Rectal smooth muscle tissue (tissue), 1 donor: ENCODE measurements at regions not wholly inside any gene's neighbourhood (a gene's known extent, or its start where the extent isn't known, plus 50 kb on each side); places are given as distances from the start of the nearest gene placed in this dataset.
"Not testable (repeated sequence)": the region's sequence is repeated elsewhere in the genome, so short reads cannot be mapped to it uniquely, and the experiment has no call there.

ENCODE experiments used
- H3K27ac ChIP-seq: one replicate; pipeline ENCODE4 v1.7.0; 2013; ENCODE audit warnings: low read depth, low read length, inconsistent platforms
- H3K27me3 ChIP-seq: one replicate; pipeline ENCODE4 v1.7.0; 2013; ENCODE audit warnings: low read length; ENCODE audit not compliant: control insufficient read depth, insufficient read depth
- H3K36me3 ChIP-seq: one replicate; pipeline ENCODE4 v1.7.0; 2013; ENCODE audit warnings: low read length; ENCODE audit not compliant: control insufficient read depth, insufficient read depth
- H3K4me1 ChIP-seq: one replicate; pipeline ENCODE4 v1.7.0; 2013; ENCODE audit warnings: low read length; ENCODE audit not compliant: control insufficient read depth, insufficient read depth
- H3K4me3 ChIP-seq: one replicate; pipeline ENCODE4 v1.7.0; 2013; ENCODE audit warnings: low read length
- H3K9ac ChIP-seq: one replicate; pipeline ENCODE4 v1.7.0; 2013; ENCODE audit warnings: low read length

DNA sequence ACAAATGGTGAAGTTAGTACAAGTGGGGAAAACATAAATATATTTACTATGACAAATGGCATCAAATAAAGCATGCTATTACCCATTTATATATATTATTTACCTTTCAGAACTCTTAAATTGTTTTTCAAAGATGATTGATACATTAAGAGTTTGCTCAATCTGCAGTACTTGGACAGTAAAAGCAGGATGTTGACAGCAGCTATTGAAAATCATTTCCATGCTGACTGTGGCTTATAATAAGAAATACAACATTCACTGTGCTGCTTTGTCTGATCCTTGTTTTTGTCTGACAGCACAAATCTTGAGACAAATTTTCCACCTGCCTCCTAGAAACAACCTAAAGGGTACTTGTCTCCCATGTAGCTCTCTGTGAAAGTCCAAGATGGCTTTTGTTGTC is 134.1 kb upstream of the FAT1 start:
- H3K4me3 ChIP-seq: no peak overlapping the region
- H3K27ac ChIP-seq: no peak overlapping the region
- no peaks in the 10 kb centered on the region for H3K27me3 ChIP-seq
- H3K9ac ChIP-seq: no peak overlapping the region
- H3K4me1 ChIP-seq: no peaks in the 10 kb centered on the region
- no peaks in the 10 kb centered on the region for H3K36me3 ChIP-seq

DNA sequence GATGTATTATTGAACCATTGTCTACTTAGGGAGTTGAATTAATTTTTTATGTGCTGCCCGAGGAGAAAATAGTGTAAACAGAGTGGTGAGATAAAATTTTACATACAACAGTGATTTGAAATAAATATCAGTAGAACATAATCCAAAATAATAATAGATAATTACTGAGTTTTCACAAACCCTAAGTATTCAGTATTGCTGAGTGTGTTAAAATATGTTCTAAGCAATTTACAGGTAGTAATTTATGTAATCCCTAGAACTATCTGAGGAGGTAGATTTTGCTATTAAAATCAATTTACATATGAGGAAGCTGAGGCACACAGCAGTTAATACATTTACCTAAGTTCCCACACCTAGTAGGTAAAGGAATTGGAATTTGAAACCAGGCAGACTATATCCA is 134.7 kb upstream of the FAT1 start:
- Histone ChIP-seq H3K9ac (no peak overlapping the region), H3K27me3 (no peaks in the 10 kb centered on the region), H3K27ac (no peak overlapping the region), H3K36me3 (no peaks in the 10 kb centered on the region), H3K4me3 (no peak overlapping the region), H3K4me1 (no peaks in the 10 kb centered on the region)

DNA sequence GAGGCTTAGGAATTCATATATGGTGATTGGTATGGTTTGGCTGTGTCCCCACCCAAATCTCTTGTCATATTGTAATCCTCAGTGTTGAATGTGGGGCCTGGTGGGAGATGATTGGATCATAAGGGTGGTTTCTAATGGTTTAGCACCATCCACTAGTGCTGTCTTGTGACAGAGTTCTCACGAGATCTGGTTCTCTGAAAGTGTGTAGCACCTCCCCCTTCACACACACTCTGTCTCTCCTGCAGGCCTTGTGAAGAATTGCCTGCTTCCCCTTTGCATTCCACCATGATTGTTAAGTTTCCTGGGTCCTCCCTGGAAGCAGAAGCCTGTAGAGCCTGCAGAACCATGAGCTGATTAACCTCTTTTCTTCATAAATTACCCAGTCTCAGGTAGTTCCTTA is 135.8 kb upstream of the FAT1 start:
- no peaks in the 10 kb centered on the region for H3K27me3 ChIP-seq

DNA sequence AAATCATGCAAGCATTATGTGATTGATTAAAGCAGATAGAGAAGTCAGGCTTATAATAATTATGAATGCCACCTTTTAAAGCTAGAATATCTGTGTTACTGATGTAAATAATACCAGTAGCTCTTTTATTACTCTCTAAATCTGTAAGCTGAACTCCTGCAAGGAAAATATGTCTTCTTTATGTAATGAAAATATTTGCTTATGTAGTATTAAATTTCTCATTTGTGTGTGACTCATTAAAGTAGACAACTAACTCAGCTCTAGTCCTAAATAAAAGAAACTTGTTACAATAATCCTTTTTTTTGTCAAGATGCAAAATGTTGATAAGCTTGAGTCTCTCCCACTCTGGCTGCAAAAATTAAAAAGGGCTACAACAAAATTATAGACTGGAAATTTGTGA is 137.7 kb upstream of the FAT1 start:
- no peaks in the 10 kb centered on the region for H3K4me1 ChIP-seq
- no peak overlapping the region for H3K4me3 ChIP-seq
- H3K9ac ChIP-seq: no peak overlapping the region
- H3K36me3 ChIP-seq: no peaks in the 10 kb centered on the region
- no peak overlapping the region for H3K27ac ChIP-seq
- H3K27me3 ChIP-seq: no peaks in the 10 kb centered on the region

More for the DNA sequence above, 135.8 kb upstream of the FAT1 start:
- Histone ChIP-seq H3K36me3 (no peaks in the 10 kb centered on the region), H3K27ac (no peak overlapping the region), H3K4me3 (no peak overlapping the region), H3K4me1 (no peaks in the 10 kb centered on the region), H3K9ac (no peak overlapping the region)

DNA sequence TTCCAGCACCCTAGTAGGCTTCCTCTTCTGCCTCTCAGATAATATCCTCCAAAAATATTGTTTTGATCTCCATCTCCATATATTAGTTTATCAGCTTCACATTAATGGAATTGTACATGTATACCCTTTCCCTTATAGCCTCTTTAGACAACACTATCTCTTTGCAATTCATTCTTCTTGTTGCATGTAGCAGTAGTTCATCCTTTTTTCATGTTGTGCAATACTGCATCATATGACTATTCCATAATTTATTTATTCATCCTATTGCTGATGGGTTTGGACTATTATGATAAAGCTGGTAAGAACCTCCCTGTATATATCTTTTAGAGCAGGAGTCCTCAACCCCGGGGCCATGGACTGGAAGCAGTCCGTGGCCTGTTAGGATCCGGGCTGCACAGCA is 148.2 kb upstream of the FAT1 start:
- Histone ChIP-seq H3K4me1 (no peaks in the 10 kb centered on the region), H3K27me3 (no peaks in the 10 kb centered on the region), H3K4me3 (no peak overlapping the region), H3K9ac (no peak overlapping the region), H3K27ac (no peak overlapping the region), H3K36me3 (no peaks in the 10 kb centered on the region)

DNA sequence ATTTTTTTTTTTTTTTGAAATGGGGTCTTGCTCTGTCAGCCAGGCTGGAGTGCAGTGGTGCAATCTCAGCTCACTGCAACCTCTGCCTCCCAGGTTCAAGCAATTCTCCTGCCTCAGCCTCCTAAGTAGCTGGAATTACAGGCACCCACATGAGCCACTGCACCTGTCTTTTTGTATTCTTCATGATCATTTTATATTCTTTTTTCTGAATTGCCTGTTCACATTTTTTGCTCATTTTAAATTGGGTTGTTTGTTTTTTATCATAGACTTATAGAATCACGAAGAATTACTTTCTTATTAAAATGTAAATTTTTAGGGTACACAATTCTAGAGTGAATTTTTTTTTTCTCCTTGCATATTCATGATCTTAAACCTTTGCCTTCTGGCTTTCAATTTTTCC is 149.4 kb upstream of the FAT1 start:
- H3K27ac ChIP-seq, H3K27me3 ChIP-seq, H3K9ac ChIP-seq, H3K4me1 ChIP-seq, H3K4me3 ChIP-seq, H3K36me3 ChIP-seq: not testable (repeated sequence)

DNA sequence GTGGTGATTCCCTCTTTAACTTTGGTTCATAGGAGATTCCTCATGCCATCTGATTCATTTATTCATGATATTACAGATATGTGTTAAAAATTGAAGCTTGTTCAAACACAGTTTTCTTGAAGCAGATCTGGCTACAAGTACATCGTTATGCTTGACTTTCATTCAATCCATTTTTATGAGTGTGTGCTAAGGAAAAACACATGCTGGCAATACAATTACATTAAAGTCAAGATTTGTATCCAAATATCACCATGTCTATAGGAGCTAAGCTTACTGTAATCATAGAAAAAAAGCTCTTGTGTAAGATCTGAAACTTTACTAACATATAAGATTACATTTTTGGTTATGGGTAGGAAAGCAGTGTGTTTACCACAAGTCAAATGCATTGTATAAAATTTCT is 151.8 kb upstream of the FAT1 start:
- Histone ChIP-seq H3K9ac (no peak overlapping the region), H3K36me3 (no peaks in the 10 kb centered on the region), H3K27me3 (no peaks in the 10 kb centered on the region), H3K27ac (no peak overlapping the region), H3K4me3 (no peak overlapping the region), H3K4me1 (no peaks in the 10 kb centered on the region)

DNA sequence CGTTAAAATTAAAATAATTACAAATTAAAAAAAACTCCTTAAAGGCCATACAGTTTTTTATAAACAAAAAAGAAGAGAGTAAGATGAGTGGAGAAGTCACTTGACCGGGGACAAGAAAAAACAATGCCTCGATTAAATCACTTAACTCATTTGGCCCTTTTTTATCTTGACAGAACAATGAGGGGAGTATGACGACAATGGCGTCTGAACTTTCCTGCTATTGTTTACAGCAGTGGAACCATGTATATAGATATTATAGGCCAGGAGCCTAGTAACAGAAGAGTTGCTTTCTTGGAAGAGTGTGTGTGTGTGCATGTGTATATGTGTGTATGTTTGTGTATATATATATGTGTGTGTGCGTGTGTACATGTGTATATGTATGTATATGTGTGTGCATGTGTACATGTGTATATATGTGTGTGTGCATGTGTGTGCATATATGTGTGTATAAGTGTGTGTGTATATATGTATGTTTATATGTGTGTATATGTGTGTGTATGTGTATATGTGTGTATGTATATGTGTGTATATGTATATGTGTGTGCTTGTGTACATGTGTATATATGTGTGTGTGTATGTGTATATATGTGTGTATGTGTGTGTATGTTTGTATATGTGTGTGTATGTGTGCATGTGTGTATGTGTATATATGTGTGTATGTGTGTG is 153.4 kb upstream of the FAT1 start:
- Histone ChIP-seq H3K4me3 (no peak overlapping the region), H3K9ac (no peak overlapping the region), H3K36me3 (no peaks in the 10 kb centered on the region), H3K4me1 (no peaks in the 10 kb centered on the region), H3K27ac (no peak overlapping the region), H3K27me3 (no peaks in the 10 kb centered on the region)

DNA sequence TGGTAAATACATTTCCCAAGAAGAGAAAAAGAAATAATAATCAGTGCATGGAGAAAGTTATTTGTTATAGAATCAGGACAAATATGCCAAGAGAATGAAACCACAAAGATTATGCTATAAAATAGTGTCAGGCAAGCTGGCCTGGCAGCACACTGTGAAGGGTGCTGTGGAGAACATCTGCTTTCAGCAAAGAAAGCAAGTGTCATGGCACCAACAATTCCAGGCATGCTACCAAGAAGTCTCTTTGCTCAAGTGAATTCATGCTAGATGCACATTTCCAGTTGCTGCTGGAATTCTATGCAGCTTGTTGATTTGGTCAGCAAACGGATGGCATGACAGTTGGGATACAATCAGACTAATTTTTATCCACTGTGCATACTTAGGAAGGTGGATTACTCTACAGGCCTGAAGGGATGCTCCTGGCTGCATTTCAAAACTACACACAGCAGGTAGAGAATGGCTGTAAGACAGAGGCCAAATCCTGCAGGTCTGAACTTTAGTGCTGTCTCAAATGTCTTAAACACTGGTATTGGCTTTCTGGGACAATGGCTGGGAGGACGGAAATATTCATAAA is 154.6 kb upstream of the FAT1 start:
- H3K4me3 ChIP-seq: no peak overlapping the region
- H3K36me3 ChIP-seq: no peaks in the 10 kb centered on the region
- no peaks in the 10 kb centered on the region for H3K4me1 ChIP-seq
- no peak overlapping the region for H3K9ac ChIP-seq
- H3K27ac ChIP-seq: no peak overlapping the region
- no peaks in the 10 kb centered on the region for H3K27me3 ChIP-seq

DNA sequence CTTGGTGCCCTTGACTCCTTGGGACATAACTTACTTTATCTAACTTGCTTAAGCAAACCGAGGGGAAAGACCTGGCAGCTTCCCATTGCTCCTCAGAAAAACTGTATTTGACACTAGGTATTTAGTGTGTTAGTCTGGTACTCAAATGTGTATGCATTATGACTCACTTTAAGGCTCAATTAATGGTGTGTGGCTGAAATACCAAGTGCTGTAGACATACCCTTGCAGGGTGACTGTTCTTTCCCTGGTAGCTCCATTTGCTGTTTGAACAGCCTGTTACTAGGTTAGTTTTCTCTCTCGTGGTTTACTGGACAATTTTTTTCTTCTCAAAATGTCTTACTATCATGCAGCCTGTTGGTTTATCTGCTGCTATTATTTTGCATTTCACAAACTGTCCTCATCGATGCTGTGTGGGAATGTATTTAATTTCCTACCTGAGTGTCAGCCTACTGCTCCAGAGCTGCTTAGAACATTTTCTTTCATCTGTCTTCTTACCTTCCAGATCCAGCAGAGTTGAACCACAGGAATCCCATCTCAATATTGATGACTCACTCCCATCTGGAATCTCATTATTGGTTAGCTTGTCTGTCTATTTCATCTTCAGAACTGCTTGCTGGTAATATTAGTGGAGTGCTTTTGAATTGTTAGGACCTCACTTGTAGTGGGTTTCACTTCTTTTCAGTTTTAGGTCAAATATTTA is 158.0 kb upstream of the FAT1 start:
- H3K9ac ChIP-seq: no peak overlapping the region
- no peaks in the 10 kb centered on the region for H3K27me3 ChIP-seq
- no peak overlapping the region for H3K27ac ChIP-seq
- H3K4me3 ChIP-seq: no peak overlapping the region
- H3K4me1 ChIP-seq: no peaks in the 10 kb centered on the region
- no peaks in the 10 kb centered on the region for H3K36me3 ChIP-seq

DNA sequence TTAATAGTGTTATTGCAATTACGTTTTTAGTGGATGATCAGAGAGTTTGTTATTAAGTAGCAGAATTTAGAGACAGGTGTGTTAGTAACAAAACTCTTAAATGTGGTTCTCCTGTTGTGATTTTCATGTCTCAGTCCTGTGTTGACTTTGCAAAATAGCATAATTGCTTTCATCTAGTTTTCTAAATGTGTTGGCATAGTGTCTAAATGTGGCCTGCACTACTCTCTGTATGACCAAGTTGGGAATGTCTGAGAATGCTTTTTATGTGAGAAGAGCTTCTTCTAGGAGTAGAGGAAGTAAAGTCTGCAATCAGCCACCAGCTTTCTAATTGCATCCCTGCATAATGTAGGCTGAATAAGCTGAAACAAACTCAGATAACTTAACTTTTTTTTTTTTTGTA is 158.6 kb upstream of the FAT1 start:
- H3K36me3 ChIP-seq: no peaks in the 10 kb centered on the region

DNA sequence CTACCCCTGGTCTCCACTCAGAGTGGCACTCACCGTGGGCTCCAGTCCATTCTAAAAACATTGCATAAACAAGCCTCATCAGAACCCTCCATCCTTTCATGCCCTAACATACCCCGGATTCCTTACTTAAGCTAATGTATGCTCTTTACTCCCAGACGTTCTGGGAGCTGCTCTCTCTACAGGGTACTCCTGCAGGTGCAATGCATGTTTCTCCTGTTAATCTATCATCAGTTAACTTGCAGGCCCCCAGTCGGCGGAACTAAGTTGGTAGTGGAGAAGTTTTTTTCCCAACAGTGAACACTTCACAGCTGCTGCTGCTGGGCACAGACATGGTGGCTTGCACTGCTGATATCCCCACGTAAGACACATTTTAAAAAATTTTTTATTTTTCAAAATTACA is 161.6 kb upstream of the FAT1 start:
- H3K27ac ChIP-seq: no peak overlapping the region
- H3K27me3 ChIP-seq: no peaks in the 10 kb centered on the region
- H3K4me3 ChIP-seq: no peak overlapping the region
- H3K4me1 ChIP-seq: no peaks in the 10 kb centered on the region
- H3K9ac ChIP-seq: no peak overlapping the region
- H3K36me3 ChIP-seq: no peaks in the 10 kb centered on the region

More for the DNA sequence above, 158.6 kb upstream of the FAT1 start:
- no peak overlapping the region for H3K27ac ChIP-seq
- no peaks in the 10 kb centered on the region for H3K27me3 ChIP-seq
- H3K9ac ChIP-seq: no peak overlapping the region
- H3K4me1 ChIP-seq: no peaks in the 10 kb centered on the region
- H3K4me3 ChIP-seq: no peak overlapping the region

DNA sequence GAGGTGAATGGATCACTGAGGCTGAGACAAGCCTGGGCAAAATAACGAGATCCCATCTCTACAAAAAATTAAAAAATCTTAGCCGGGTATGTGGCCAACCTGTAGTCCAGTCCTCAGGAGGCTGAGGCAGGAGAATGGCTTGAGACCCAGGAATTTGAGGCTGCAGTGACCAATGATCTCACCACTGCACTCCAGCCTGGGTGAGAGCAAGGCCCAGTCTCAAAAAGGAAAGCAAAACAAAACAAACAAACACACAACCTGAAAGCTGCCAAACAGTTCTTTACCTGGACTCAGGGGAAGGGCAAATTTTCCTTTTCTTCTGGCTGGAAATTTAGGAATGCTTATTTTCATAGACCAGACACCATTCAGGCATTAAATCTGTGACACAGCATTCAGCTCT is 163.1 kb upstream of the FAT1 start:
- H3K27ac ChIP-seq: no peak overlapping the region
- H3K9ac ChIP-seq: no peak overlapping the region
- no peaks in the 10 kb centered on the region for H3K4me1 ChIP-seq
- no peak overlapping the region for H3K4me3 ChIP-seq
- H3K36me3 ChIP-seq: no peaks in the 10 kb centered on the region
- H3K27me3 ChIP-seq: no peaks in the 10 kb centered on the region
